ENCODE measurements at regions not wholly inside any gene's neighbourhood (a gene's known extent, or its start where the extent isn't known, plus 50 kb on each side); places are given as distances from the start of the nearest gene placed in this dataset.

GRCh38 chr2:727071-727470 lies 49.9 kb upstream of the TMEM18 start:
- TF ChIP-seq, protein P1, sequence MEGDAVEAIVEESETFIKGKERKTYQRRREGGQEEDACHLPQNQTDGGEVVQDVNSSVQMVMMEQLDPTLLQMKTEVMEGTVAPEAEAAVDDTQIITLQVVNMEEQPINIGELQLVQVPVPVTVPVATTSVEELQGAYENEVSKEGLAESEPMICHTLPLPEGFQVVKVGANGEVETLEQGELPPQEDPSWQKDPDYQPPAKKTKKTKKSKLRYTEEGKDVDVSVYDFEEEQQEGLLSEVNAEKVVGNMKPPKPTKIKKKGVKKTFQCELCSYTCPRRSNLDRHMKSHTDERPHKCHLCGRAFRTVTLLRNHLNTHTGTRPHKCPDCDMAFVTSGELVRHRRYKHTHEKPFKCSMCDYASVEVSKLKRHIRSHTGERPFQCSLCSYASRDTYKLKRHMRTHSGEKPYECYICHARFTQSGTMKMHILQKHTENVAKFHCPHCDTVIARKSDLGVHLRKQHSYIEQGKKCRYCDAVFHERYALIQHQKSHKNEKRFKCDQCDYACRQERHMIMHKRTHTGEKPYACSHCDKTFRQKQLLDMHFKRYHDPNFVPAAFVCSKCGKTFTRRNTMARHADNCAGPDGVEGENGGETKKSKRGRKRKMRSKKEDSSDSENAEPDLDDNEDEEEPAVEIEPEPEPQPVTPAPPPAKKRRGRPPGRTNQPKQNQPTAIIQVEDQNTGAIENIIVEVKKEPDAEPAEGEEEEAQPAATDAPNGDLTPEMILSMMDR (IDR thresholded peaks at IDR 0.05): no peak
- no peak for TF ChIP-seq EP300 (IDR thresholded peaks at IDR 0.05)
